SW 1271 (cell line): ENCODE measurements at regions not wholly inside any gene's neighbourhood (a gene's known extent, or its start where the extent isn't known, plus 50 kb on each side); places are given as distances from the start of the nearest gene placed in this dataset.
"Not testable (repeated sequence)": the region's sequence is repeated elsewhere in the genome, so short reads cannot be mapped to it uniquely, and the experiment has no call there.

Source experiments
- DNase-seq, 2 experiments: peaks; one replicate each; lab custom pipeline; 2025; lab: John Stamatoyannopoulos, UW

- DNase-seq, result no peak
Observed at GRCh38 chr10:33476757-33477273, 142.3 kb upstream of the NRP1 start.

GRCh38 chr10:33473688-33474087 lies 139.2 kb upstream of the NRP1 start:
- DNase-seq, result no peak

GRCh38 chr10:33468006-33468405 lies 133.5 kb upstream of the NRP1 start:
- not testable (repeated sequence) for DNase-seq

GRCh38 chr10:33465747-33466146 lies 131.3 kb upstream of the NRP1 start:
- no peak for DNase-seq

GRCh38 chr10:33463011-33463410 lies 128.5 kb upstream of the NRP1 start:
- no peak for DNase-seq

- DNase-seq, result no peak
Observed at GRCh38 chr10:33461295-33461640, 126.8 kb upstream of the NRP1 start.

- no peak for DNase-seq
Observed at GRCh38 chr10:33460505-33461294, 126.2 kb upstream of the NRP1 start.

GRCh38 chr10:33459602-33460001 lies 125.1 kb upstream of the NRP1 start:
- no peak for DNase-seq

- no peak for DNase-seq
Observed at GRCh38 chr10:33455029-33455428, 120.6 kb upstream of the NRP1 start.

GRCh38 chr10:33454554-33454953 lies 120.1 kb upstream of the NRP1 start:
- no peak for DNase-seq

GRCh38 chr10:33453081-33454025 lies 118.9 kb upstream of the NRP1 start:
- no peak for DNase-seq

- DNase-seq, result no peak
Observed at GRCh38 chr10:33448421-33449140, 114.1 kb upstream of the NRP1 start.

- DNase-seq, result no peak
Observed at GRCh38 chr10:33441561-33441960, 107.1 kb upstream of the NRP1 start.

- DNase-seq, result no peak
Observed at GRCh38 chr10:33434933-33435332, 100.5 kb upstream of the NRP1 start.

GRCh38 chr10:33428682-33429081 lies 94.2 kb upstream of the NRP1 start:
- no peak for DNase-seq

- DNase-seq, result no peak
Observed at GRCh38 chr10:33423154-33423529, 88.7 kb upstream of the NRP1 start.

GRCh38 chr10:33422471-33423153 lies 88.1 kb upstream of the NRP1 start:
- no peak for DNase-seq

- DNase-seq, result no peak
Observed at GRCh38 chr10:33421789-33422462, 87.5 kb upstream of the NRP1 start.

- DNase-seq, result no peak
Observed at GRCh38 chr10:33419311-33419710, 84.8 kb upstream of the NRP1 start.

- DNase-seq, result no peak
Observed at GRCh38 chr10:33418301-33418700, 83.8 kb upstream of the NRP1 start.

- DNase-seq, result no peak
Observed at GRCh38 chr10:33416691-33417090, 82.2 kb upstream of the NRP1 start.
